ENCODE measurements at regions not wholly inside any gene's neighbourhood (a gene's known extent, or its start where the extent isn't known, plus 50 kb on each side); places are given as distances from the start of the nearest gene placed in this dataset.

GRCh38 chr22:48322907-48323306 is 1504.8 kb downstream of the BRD1 start:
- TF ChIP-seq CTCF (conservative IDR thresholded peaks at IDR 0.05; ENCODE audit: low read depth, low read length) (no peak), EZH2 (IDR thresholded peaks at IDR 0.05; ENCODE audit: low read length, unreplicated experiment) (no peak), EZH2phosphoT487 (IDR thresholded peaks at IDR 0.05; ENCODE audit: borderline replicate concordance, low read length) (no peak)

Data from PC-3 (cell line).